ENCODE measurements at regions not wholly inside any gene's neighbourhood (a gene's known extent, or its start where the extent isn't known, plus 50 kb on each side); places are given as distances from the start of the nearest gene placed in this dataset.
A peak's percentile ranks its signal among the peaks of the same experiment; 100 is the strongest.

- no peak for ATAC-seq
- Histone ChIP-seq H4K20me1 (ENCODE audit: low read length) (no peaks in the 10 kb centered on the region), H3K9me3 (ENCODE audit: low read length) (no peaks in the 10 kb centered on the region), H3K9ac (ENCODE audit: low read length) (no peak overlapping the region), H3K36me3 (ENCODE audit: low read depth, low read length) (no peaks in the 10 kb centered on the region), H3K27me3 (ENCODE audit: low read length) (no peaks in the 10 kb centered on the region), H3K4me1 (ENCODE audit: insufficient read depth, low read length) (peaks cover 17% of the 10 kb centered on the region), H3K79me2 (ENCODE audit: low read length) (no peaks in the 10 kb centered on the region), H3K27ac (ENCODE audit: low read length) (no peak overlapping the region), H3K4me3 (ENCODE audit: low read length) (no peak overlapping the region), H3K4me2 (ENCODE audit: low read length) (no peak overlapping the region), H3F3A (ENCODE audit: low read length, unreplicated experiment) (no peaks in the 10 kb centered on the region), H3K9me2 (replicated peaks; ENCODE audit: low read length) (no peaks in the 10 kb centered on the region), H2AFZ (ENCODE audit: low read length) (no peak overlapping the region)
- CTCF ChIA-PET, result no interaction called here
- no peak for DNase-seq
- no TSS peak for BruUV-seq (replicated peaks)
- POLR2A ChIA-PET (ENCODE audit: unreplicated experiment), result no interaction called here
- TF ChIP-seq, protein P1, sequence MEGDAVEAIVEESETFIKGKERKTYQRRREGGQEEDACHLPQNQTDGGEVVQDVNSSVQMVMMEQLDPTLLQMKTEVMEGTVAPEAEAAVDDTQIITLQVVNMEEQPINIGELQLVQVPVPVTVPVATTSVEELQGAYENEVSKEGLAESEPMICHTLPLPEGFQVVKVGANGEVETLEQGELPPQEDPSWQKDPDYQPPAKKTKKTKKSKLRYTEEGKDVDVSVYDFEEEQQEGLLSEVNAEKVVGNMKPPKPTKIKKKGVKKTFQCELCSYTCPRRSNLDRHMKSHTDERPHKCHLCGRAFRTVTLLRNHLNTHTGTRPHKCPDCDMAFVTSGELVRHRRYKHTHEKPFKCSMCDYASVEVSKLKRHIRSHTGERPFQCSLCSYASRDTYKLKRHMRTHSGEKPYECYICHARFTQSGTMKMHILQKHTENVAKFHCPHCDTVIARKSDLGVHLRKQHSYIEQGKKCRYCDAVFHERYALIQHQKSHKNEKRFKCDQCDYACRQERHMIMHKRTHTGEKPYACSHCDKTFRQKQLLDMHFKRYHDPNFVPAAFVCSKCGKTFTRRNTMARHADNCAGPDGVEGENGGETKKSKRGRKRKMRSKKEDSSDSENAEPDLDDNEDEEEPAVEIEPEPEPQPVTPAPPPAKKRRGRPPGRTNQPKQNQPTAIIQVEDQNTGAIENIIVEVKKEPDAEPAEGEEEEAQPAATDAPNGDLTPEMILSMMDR (conservative IDR thresholded peaks at IDR 0.05; ENCODE audit: low read depth, low read length), result no peak
- TF ChIP-seq EZH2phosphoT487 (IDR thresholded peaks at IDR 0.05; ENCODE audit: borderline replicate concordance, low read length) (no peak), EZH2 (IDR thresholded peaks at IDR 0.05; ENCODE audit: low read length, unreplicated experiment) (no peak)
- intact Hi-C loops (cut with micrococcal nuclease), result no loop called here
These were observed 82.3 kb upstream of the LHX1 start for GRCh38 chr17:36854982-36855381.

DNA sequence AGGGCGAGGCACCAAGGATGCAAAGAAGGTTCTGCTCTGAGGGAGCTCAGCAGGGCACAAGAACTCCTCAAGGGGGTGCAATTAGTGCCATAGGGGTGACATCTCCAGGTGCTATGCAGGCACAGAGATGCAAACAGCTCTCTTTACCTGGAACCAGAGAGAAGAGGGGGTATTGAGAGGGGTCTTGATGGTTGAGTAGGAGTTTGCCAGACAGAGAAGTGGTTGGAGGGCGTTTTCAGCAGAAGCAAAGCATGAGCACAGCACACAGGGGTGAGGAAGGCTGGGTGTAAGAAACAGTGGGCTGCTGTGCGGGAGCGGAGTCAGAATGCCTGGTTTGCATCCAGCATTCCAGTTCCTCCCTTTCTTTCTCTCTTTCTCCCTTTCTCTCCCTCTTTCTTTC lies 81.8 kb upstream of the LHX1 start:
- H3K4me2 ChIP-seq (ENCODE audit: low read length), result no peak overlapping the region
- intact Hi-C loops (cut with micrococcal nuclease), result no loop called here
- H2AFZ ChIP-seq (ENCODE audit: low read length), result no peak overlapping the region
- H3K4me3 ChIP-seq (ENCODE audit: low read length), result no peak overlapping the region
- ATAC-seq (no peak), DNase-seq (no peak)
- TF ChIP-seq EZH2phosphoT487 (IDR thresholded peaks at IDR 0.05; ENCODE audit: borderline replicate concordance, low read length) (no peak), EZH2 (IDR thresholded peaks at IDR 0.05; ENCODE audit: low read length, unreplicated experiment) (no peak)
- TF ChIP-seq, protein P1 (conservative IDR thresholded peaks at IDR 0.05; ENCODE audit: low read depth, low read length), result no peak
- H3K27me3 ChIP-seq (ENCODE audit: low read length), result no peaks in the 10 kb centered on the region
- no peaks in the 10 kb centered on the region for H3K79me2 ChIP-seq (ENCODE audit: low read length)
- no peaks in the 10 kb centered on the region for H3K9me3 ChIP-seq (ENCODE audit: low read length)
- no TSS peak for BruUV-seq (replicated peaks)
- ChIA-PET POLR2A (ENCODE audit: unreplicated experiment) (no interaction called here), CTCF (no interaction called here)
- H4K20me1 ChIP-seq (ENCODE audit: low read length), result no peaks in the 10 kb centered on the region
- no peak overlapping the region for H3K9ac ChIP-seq (ENCODE audit: low read length)
- H3K9me2 ChIP-seq (replicated peaks; ENCODE audit: low read length), result no peaks in the 10 kb centered on the region
- H3K36me3 ChIP-seq (ENCODE audit: low read depth, low read length), result no peaks in the 10 kb centered on the region
- H3K27ac ChIP-seq (ENCODE audit: low read length), result no peak overlapping the region
- H3K4me1 ChIP-seq (ENCODE audit: insufficient read depth, low read length), result peaks cover 12% of the 10 kb centered on the region; the same call in 1 of the 2 replicates
- no peaks in the 10 kb centered on the region for H3F3A ChIP-seq (ENCODE audit: low read length, unreplicated experiment)

- TF ChIP-seq, protein P1 (conservative IDR thresholded peaks at IDR 0.05; ENCODE audit: low read depth, low read length), result no peak
- TF ChIP-seq EZH2 (IDR thresholded peaks at IDR 0.05; ENCODE audit: low read length, unreplicated experiment) (no peak), EZH2phosphoT487 (IDR thresholded peaks at IDR 0.05; ENCODE audit: borderline replicate concordance, low read length) (no peak)
- no peaks in the 10 kb centered on the region for H4K20me1 ChIP-seq (ENCODE audit: low read length)
- ChIA-PET CTCF (no interaction called here), POLR2A (ENCODE audit: unreplicated experiment) (no interaction called here)
- H3K4me3 ChIP-seq (ENCODE audit: low read length), result no peak overlapping the region
- peak; percentile 26 for DNase-seq
- BruUV-seq (replicated peaks), result no TSS peak
- no peaks in the 10 kb centered on the region for H3K9me3 ChIP-seq (ENCODE audit: low read length)
- H3K9ac ChIP-seq (ENCODE audit: low read length), result no peak overlapping the region
- no peaks in the 10 kb centered on the region for H3K27me3 ChIP-seq (ENCODE audit: low read length)
- no peak overlapping the region for H2AFZ ChIP-seq (ENCODE audit: low read length)
- no peak for ATAC-seq
- H3F3A ChIP-seq (ENCODE audit: low read length, unreplicated experiment), result no peaks in the 10 kb centered on the region
- intact Hi-C loops (cut with micrococcal nuclease), result no loop called here
- H3K79me2 ChIP-seq (ENCODE audit: low read length), result no peaks in the 10 kb centered on the region
- H3K4me1 ChIP-seq (ENCODE audit: insufficient read depth, low read length), result 0 out of 2 replicates have a peak, but pooled peaks cover 5% of the 10 kb centered on the region
- H3K9me2 ChIP-seq (replicated peaks; ENCODE audit: low read length), result no peaks in the 10 kb centered on the region
- no peak overlapping the region for H3K27ac ChIP-seq (ENCODE audit: low read length)
- H3K4me2 ChIP-seq (ENCODE audit: low read length), result no peak overlapping the region
- H3K36me3 ChIP-seq (ENCODE audit: low read depth, low read length), result no peaks in the 10 kb centered on the region
These were observed 81.1 kb upstream of the LHX1 start for GRCh38 chr17:36856222-36856621.
